GM12864 (cell line): ENCODE measurements at regions not wholly inside any gene's neighbourhood (a gene's known extent, or its start where the extent isn't known, plus 50 kb on each side); places are given as distances from the start of the nearest gene placed in this dataset.
"Not testable (repeated sequence)": the region's sequence is repeated elsewhere in the genome, so short reads cannot be mapped to it uniquely, and the experiment has no call there.

Source experiments
- DNase-seq: peaks from one replicate; pipeline ENCODE4 v3.0.0-alpha.2; 2011; ENCODE audit warnings: low read depth
- H3K4me3 ChIP-seq: 2 replicates; pipeline ENCODE4 v1.5.1; 2011; ENCODE audit warnings: mild to moderate bottlenecking, low read depth, low read length, control low read depth
- TF ChIP-seq, protein P1 (sequence below): IDR thresholded peaks from 2 replicates; pipeline ENCODE4 v1.5.1; 2011; ENCODE audit warnings: low read depth, mild to moderate bottlenecking, moderate library complexity, low read length, control low read depth, inconsistent platforms; ENCODE audit errors: missing control alignments

DNA sequence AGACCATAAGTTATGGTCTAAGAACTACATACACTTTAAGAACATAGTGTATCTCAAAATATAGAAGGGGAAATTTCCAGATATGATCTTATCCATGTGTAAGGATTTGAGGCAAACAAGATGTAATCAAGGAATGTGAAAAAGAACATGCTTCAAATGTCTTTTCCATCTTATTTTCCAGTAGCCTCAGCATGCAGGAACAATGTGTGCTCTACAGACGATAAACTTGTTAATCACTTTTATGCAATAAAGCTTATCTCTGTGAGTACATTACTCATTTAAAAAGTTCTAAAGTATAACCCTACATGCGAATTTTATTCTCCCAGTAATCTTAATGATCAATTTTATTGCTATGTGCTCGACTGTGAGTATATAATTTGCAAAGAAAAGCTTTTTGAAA is 185.2 kb downstream of the ALDH8A1 start:
- TF ChIP-seq, protein P1, sequence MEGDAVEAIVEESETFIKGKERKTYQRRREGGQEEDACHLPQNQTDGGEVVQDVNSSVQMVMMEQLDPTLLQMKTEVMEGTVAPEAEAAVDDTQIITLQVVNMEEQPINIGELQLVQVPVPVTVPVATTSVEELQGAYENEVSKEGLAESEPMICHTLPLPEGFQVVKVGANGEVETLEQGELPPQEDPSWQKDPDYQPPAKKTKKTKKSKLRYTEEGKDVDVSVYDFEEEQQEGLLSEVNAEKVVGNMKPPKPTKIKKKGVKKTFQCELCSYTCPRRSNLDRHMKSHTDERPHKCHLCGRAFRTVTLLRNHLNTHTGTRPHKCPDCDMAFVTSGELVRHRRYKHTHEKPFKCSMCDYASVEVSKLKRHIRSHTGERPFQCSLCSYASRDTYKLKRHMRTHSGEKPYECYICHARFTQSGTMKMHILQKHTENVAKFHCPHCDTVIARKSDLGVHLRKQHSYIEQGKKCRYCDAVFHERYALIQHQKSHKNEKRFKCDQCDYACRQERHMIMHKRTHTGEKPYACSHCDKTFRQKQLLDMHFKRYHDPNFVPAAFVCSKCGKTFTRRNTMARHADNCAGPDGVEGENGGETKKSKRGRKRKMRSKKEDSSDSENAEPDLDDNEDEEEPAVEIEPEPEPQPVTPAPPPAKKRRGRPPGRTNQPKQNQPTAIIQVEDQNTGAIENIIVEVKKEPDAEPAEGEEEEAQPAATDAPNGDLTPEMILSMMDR, result no peak
- no peak for DNase-seq
- H3K4me3 ChIP-seq, result no peak overlapping the region

DNA sequence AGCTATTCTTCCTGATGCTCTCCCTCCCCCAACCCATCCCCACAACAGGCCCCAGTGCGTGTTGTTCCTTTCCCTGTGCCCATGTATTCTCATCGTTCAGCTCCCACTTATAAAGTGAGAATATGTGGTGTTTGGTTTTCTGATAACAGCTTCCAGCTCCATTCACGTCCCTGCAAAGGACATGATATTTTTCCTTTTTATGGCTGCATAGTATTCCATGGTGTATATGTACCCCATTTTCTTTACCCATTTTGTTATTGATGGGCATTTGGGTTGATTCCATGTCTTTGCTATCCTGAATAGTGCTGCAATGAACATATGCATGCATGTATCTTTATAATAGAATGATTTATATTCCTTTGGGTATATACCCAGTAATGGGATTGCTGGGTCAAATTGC is 186.3 kb downstream of the ALDH8A1 start:
- not testable (repeated sequence) for H3K4me3 ChIP-seq, DNase-seq

DNA sequence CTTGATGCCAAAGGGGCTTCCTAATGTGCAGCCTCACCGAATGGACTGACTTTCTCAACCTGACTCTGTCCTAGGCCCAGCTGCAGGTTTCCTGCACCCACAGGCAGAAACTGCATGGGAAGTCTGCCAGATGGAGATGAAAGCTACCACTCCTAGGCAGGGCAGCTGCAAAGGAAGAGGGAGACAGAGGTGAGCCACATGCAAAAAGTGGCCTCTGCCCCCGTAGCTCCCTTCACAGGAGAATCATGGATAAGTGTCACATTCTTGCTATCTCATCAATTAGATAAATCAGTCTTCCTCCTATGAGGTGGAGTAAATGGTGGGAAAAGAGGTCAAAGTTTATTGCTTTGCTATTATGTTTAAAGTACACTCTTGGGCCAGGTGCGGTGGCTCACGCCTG is 191.3 kb downstream of the ALDH8A1 start:
- DNase-seq, result no peak
- TF ChIP-seq, protein P1, result no peak
- no peak overlapping the region for H3K4me3 ChIP-seq

DNA sequence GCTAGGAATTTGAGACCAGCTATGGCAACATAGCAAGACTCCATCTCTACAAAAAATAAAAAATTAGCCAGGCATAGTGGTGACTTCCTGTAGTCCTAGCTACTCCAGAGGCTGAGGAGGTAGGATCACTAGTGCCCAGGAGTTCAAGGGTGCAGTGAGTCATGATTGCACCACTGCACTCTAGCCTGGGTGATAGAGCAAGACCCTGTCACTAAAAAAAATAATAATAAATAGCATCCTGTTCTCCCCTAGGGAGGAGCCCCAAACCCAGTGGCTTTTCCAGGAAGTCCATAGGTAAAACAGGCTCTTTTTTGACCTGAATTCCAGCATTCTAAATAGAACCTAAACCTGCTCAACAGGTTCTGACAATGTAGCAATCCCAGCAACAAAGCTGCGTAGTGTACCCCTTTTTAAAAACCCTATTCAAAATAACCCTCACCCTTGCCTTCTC is 192.0 kb downstream of the ALDH8A1 start:
- DNase-seq, result no peak
- H3K4me3 ChIP-seq, result no peak overlapping the region
- TF ChIP-seq, protein P1, result no peak

DNA sequence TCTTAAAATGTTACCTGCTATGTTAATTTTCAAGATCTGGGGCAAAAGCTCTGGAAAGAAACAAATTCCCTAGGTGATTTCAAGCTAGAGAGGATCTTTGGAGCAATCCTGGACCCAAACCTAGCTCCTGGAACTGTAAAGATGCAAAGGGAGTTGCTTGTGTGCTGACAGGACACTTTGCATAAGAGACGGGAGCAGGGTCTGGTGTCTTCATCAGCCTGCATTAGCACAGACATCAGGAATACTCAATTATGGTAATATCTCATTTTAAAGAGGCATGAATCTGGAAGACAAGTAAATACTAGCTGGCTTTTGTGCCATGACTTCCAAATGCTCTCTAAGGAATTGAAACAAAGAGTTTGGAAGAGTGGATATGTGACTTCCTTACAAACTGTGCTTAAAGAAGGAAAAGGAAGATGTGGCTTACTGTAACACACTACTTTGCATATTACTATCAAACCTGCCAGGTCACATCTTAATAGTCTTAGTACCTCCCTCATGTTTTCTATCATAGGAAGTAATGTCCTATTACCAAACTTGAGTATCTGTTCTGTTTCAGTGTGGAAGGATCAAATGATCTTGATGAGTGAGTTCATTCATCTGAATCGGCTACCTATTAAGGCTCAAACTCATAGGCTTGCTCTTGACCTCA is 193.4 kb downstream of the ALDH8A1 start:
- TF ChIP-seq, protein P1, result no peak
- no peak for DNase-seq
- no peak overlapping the region for H3K4me3 ChIP-seq

DNA sequence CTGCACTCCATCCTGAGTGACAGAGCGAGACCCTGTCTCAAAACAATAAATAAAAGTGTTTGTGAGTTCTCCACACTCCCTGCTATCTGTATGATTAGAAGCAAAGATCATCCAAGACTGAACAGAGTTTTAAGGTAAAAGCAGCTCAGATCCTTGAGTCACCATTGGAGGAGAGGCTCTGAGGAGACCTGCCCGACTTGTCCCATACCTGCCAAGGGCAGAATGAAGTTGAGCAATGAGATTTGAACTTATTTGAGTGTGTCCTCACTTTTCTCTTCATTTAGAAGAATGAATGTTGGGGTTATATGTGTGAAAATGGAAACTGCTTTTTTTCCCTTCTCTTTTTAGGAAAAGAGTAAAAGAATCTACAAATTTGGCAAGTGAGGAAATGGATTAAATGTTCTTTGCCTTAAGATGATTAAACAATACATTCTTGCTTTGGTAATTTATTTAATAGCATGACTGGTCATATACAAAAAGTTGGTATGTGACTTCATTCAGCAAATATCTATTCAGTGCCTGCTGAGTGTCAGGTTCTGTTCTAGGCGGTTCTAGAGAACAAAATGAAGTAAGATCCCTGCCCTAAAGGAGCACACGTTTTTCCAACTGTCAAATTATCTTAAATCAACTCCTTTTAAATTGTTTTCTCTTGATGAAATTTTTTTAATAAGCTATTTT is 195.7 kb downstream of the ALDH8A1 start:
- no peak overlapping the region for H3K4me3 ChIP-seq
- TF ChIP-seq, protein P1, result no peak
- DNase-seq, result no peak

DNA sequence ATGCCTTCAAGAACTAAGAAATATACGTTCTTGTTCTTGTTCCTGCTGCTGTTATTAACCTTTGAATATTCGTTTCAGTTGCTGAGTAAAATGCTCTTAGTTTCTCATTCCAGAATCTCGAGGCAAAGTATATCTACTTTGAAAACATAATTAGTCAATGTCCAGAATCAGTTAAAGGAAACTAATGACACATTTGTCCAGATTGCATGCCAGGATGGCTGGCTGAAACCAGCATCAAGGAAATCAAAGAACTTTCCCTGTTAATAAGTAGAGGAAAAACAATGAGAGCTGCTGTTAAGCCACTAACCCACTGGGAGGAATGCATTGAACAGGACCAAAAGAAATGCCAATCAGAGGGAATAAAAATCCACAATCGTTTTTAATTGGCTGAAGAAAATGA is 196.9 kb downstream of the ALDH8A1 start:
- TF ChIP-seq, protein P1, result no peak
- H3K4me3 ChIP-seq, result no peak overlapping the region
- no peak for DNase-seq
